HG03280 (cell line): ENCODE measurements at regions not wholly inside any gene's neighbourhood (a gene's known extent, or its start where the extent isn't known, plus 50 kb on each side); places are given as distances from the start of the nearest gene placed in this dataset.
"Not testable (repeated sequence)": the region's sequence is repeated elsewhere in the genome, so short reads cannot be mapped to it uniquely, and the experiment has no call there.

Experiments used
- ATAC-seq: cut with Tn5 transposase; IDR thresholded peaks from one replicate; pipeline ENCODE4 v1.9.1; 2021; ENCODE audit warnings: mild to moderate bottlenecking, moderate library complexity; ENCODE audit not compliant: unreplicated experiment

DNA sequence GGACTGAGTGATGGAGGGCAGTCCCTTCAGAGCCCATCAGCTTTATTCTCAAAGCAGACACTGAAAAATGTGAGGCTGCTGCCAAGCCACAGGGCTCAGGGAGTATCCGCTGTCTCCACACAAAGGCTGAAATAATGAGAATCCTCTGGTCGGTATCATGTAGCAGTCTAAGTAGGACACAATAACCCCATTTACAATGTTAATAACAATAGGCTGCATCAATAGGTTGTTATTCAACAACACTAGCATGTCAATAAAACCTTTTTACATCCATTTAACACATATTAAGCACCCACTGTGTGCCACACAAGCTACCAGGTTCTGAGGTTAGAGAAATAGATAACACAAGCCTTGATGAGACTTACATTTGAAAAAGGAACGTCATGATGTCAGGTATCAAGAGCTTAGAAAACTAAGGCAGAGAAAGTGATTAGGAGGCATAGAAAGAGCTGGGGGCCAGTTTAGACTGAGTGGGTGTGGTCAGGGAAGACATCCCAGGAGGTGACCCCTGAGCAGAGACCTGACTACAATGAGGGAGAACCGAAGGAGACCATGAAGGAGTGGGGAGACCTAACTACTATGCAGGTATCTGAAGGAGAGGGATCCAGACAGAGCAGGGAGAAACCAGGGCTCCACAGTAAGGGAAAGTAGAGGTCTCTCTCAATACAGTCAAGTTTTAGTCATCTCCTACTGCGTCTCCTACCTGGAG lies 140.1 kb upstream of the GRIA1 start:
- ATAC-seq, result no peak

DNA sequence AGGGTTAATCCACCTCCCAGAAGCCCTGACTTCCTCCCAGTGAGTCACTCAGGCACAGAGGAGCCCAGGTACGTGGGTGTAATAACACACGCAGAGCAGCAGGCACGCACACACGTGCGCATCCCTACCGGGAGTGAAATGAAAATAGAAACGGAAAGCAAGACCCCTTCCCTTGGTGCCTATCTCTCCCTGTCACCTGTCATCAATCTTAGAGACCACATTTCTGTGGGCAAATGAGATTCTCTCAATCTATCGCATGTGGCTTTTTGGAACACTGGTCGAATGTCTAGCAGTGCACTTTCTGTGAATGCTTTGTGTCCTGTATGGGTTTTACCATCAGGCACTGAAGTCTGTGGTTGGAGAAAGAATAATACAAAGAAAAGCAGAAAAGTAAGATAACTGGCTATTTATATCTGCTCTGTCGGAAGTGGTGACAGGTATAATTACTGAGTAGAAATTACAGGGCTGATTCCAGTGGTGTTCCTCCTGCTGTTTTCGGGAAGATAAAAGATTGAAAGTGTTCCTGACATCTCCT lies 137.7 kb upstream of the GRIA1 start:
- peak; percentile 64 for ATAC-seq

DNA sequence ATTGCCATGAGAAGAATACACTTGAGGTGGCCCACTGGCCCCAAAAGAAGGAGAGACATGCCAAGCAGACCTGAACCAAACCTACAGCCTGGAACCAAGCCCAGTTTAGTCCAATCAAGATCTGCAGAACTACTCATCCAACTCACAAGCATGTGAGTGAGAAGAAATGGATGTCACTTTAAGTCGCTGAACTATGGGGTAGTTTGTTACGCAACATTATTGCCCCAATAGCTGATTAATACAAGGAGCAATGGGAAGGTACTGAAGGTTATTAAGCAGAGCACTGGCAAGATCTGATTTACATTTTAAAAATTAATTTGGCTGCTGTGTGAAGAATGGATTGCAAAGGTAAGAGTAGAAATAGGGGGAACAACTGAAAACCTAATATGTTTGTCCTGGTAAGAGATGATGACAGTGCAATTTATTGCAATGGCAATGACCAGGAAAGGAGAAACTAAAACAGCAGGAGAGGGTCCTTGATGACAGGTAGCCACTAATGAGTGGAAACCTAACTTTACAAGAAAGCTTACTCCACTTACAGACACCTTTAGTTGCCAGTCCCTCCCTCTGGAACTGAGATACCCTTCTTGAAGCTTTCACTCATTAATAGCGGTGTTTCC lies 132.9 kb upstream of the GRIA1 start:
- ATAC-seq, result no peak

DNA sequence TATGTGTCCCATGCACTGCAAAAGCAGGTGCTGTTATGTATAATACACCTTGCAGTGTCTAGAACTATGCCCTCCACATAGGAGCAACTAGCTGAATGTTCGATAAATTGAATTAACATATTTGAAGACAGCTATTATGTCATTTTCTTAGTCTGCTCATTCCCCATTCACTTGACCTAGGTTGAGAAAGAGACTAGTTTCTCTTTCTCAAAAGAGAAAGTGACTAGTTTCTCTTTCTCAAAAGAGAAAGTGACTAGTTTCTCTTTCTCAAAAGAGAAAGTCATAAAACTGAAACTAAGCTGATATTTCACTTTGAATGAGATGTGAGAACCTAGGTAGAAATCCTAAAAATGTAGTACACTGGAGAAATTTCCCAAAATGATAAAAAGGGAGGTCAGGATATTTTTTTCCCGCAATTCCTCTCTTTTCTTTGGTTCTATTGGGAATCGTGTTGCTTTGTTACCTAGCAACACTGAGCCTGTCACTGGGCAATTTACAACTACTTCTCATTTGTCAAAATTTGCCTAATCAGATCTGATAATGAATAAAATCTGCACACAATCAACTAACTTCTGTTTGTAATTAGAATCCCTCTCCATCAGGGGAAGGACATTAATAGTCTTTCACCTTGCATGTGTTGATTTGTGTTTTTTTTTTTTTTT lies 132.0 kb upstream of the GRIA1 start:
- peak; percentile 76 for ATAC-seq

DNA sequence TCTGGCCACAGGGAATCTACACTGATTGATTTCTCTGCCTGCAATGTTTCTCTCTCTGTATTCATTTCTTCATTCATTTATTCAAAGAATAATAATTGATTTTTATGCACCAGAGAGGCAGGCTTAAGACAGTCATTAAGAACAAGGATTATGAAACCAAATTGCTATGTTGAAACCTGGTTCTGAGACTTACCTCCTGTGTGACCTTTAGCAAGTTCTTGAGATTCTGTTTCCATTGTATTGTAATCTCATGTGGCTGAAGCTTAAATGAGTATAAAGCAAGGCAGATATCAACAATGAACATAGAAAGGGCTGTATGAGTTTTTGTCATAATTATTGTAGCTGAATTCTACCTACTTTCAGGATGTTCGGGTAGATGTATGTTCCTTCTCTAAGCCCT lies 129.6 kb upstream of the GRIA1 start:
- no peak for ATAC-seq

DNA sequence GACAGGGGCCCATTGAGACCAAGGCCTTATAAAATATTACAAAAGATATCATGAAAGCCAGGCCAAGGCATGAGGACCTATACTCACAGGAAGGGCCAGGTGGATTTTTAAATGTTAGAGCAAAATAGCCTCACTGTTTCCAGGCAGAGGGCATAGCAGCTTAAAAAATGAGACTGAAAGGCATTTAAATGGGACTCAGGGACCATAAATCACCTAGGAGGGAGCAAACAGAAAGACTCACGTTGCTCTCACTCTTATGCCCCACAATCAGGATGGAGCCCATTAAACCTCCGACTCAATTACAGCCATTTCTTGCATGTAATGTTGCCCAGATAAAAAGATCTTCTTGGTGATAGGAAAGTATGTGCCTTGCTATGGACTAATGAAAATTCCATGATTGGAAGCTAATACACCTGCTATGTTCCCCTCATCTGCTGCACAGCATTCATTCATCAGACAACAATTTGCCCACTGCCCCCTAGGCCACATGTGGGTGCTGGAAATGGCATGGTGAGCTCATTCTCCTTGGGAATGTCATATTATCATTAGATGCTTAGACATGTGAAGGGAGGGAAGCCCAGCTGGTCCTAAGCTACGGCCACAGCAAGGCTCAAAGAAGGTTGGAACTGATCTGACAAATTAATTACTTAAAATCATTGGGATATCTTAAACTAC lies 128.6 kb upstream of the GRIA1 start:
- no peak for ATAC-seq

DNA sequence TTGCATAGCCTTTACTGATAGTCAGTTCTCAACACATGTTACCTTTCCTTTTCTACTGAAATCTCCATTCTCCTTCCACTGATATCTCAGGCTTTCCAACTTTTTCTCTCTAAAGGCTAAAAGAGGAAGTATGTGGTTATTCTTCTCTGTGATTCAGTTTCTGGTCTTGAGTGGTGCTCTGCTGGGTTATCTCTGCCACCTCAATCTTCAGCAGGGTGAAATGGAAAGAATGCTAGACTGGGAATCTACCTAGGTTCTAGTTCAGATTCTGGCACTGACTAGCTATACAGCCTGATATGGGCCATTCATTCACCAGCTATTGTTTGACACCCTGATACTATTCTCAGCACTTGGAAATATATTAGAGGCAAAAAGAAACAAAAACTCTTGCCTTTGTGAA lies 124.9 kb upstream of the GRIA1 start:
- ATAC-seq, result peak; percentile 47

DNA sequence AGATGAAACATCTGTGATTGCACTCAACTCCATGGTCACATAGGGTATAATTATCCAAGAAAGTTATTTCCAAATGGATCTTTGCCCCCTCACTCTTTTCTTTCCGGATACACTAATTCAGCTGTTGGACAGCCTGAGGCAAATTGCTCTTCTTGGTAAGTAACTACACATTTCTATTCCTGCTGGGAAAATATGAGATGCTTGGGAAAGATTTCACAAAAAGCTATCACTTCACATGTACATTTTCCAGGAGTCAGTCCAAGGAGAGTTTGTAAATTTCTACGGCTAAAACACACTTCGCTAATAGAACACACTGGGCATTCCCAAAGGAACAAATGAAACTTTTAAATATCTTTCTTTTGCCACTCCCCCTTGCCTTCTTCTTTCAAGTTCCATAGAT lies 123.0 kb upstream of the GRIA1 start:
- no peak for ATAC-seq

DNA sequence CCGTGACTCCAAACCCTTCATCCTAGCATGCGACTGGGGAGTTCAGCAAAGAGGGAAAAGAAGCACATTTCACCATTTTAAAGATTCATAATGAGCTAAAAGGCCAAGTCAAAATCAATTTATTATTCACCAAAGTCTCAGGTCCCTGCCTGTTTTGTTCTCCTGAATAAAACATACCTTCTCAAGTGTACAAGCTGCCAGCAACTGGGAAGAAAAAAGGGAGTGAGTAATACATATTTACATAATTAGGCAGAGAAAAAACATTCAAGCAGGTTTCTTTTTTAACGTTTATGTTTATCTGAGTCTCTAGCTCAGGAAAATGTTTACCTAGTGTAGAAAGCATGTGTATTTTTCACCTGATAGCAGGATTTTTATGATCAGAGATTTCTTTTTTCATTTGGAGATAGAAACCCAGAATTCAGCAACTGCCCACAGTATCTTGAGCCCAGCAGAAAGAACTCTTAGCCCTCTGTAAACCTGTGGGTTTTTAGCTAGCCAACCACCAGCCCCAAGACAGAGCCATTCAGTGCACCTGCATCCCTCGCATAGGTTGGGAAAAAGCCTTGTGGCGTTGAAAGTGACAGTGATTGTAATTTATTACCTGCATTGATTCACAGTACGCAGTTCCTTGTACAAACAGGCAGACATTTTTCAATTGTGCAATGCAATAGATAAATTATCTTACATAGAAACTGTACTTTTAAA lies 117.9 kb upstream of the GRIA1 start:
- no peak for ATAC-seq

DNA sequence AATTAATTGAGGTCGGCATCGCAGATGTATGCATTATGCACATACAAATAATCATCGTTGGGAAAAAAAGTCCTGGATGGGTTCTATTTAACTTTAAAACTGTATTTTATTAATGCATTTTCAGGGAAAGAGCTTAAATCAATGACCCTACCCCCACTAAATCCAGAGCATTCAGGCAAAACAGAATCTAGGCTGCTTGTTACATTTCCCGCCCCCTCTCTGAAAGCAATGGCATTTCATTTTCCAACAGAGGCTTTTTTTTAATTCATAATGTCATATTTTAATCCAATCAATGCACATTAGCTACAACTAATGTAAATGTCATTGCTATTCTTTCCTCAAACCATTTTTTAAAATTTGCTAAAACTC lies 117.4 kb upstream of the GRIA1 start:
- no peak for ATAC-seq

DNA sequence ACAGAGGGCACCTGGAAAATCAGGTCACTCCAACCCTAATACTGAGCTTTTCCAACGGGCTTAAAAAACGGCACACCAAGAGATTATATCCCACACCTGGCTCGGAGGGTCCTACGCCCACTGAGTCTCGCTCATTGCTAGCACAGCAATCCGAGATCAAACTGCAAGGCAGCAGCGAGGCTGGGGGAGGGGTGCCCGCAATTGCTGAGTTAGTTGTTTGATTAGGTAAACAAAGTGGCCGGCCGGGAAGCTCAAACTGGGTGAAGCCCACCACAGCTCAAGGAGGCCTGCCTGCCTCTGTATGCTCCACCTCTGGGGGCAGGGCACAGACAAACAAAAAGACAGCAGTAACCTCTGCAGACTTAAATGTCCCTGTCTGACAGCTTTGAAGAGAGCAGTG lies 108.8 kb upstream of the GRIA1 start:
- not testable (repeated sequence) for ATAC-seq

DNA sequence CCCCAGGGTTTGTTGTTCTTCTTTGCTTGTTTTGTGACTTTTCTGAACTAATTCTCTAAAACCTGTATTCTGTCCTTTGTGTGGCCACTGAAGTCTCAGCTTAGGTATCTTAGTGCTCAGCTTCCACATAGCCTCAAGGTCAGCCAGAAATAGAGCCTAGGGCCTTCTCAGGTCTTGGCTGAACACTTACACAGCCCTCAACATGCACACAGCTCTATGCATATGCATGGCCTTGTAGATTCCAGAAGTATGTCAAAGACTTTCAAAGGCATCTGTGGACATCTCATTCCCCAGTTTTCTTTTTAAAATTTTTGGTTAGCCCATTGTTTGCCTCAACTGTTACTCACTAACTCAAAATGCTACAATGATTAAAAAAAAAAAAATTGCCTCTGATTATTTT lies 99.9 kb upstream of the GRIA1 start:
- ATAC-seq, result no peak

DNA sequence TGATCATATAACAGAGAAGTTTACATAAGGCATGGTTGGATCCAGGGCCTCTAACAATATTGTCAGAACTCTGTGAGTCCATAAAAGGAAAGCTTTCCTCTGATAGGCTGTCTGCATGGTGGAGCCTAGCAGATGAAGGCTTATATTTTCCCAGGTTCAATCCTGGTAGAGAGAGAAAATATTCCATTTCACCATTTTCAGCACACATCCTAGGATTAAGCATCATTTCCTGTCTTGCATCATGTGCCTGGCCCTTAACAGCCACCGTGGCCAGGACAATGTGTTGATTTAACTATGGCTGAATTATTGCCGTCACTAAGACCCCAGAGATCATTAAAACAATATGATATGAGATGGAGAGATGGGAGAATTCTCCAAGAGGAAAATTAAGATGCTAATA lies 90.9 kb upstream of the GRIA1 start:
- no peak for ATAC-seq

DNA sequence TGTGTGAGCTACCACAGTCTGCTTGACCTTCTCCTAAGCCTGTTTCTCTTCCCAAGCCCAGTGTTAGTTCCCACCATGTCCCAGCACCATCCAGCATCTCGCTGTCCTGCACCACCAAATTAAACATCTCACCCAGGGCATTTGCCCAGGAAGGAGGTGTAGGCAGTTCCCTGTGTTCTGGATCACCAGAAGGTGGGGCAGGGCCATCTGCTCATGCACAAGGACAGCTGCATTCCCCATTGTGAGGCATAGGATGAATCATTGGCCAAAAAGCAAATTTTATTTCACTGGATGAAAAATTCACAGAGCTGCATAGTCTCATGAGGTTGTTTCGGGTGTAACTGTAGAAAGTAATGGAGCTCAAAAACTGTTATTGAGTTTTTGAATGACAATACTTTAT lies 89.5 kb upstream of the GRIA1 start:
- ATAC-seq, result no peak

DNA sequence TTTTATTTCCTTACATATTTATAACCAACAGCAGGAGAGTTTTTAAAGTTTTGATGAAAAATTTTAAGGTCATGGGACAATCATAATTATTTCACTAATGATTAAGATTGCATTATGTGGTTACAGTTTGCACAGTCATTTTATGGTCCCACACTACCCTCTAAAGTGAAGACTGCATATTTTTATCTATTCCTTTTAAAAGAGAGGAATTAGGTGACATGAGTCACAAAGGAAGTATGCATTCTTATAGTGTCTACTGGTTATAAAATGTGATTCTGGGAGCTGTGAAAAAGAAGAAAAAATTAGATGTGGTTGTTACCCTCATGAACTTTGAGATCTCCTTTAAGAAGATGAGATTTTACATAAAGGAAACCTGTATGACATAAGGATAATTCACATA lies 87.9 kb upstream of the GRIA1 start:
- no peak for ATAC-seq

DNA sequence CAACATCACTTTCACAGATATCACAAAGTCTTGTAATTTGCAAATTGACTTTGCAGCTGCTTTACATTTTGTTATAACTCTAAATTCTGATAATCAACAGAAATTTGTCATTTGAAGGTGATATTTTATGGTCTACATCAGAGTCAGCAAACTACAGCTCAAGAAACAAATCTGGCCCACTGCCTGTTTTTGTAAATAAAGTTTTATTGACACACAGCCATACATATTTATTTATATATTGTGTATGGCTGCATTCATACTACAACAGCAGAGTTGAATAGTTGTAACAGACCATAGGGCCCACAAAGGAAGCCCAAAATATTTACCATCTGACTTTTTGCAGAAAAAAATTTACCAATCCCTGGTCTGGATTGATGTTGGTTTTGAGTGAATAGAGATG lies 87.0 kb upstream of the GRIA1 start:
- no peak for ATAC-seq

DNA sequence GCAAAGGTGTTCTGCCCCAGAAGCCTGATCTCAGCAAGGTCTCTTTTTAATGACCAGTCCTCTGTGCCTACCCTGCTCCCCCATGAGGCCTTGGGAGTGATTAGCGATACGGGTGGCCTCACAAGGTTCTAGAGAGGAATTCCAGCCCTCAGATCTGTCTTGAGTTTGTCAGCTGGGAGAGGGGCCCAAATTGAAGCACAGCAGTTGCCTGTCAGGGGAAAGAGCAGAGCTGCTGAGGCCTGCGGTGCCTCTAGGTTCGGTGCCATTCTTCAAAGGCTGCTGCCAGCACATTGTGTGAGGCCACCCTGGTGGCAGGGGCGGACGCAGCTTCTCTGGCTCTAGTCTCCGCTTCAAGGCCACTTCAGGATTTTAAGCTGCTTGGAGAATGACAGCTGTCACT lies 85.7 kb upstream of the GRIA1 start:
- no peak for ATAC-seq

DNA sequence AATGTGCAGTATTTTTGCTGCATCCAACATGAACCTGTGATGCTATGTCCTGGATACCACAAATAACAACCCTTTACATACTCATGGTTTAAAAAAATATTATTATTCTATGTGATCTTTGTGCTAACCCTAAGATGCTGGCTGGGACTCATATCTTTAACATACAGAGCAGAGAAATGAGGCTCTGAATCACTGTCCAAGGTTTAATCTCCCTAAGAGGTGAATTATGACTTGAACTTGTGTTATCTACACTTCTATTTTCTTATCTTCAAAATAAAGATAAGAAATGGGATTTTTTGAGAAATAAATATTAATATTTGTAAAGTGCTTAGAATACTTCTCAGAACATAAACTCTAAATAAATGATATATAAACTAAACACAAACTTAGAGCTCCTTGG lies 68.8 kb upstream of the GRIA1 start:
- ATAC-seq, result no peak

DNA sequence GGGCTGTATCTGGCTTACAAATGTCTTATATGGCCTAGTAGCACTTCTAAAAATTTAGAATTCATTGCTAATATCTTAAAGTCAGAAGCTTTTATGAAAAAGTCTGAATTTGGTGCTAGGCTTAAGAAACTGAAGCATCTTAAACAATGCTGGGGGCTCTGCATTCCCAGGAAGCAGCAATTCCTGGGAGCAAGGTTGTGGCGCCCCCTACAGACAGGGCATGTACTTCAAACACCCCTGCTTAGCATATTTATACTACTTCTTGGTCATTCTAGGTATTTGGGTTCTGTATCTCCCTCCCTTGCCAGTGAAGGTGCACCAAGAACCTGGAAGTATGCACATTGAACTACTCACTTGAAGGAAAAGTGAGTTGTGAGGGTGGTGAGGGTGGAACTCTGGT lies 64.6 kb upstream of the GRIA1 start:
- no peak for ATAC-seq

DNA sequence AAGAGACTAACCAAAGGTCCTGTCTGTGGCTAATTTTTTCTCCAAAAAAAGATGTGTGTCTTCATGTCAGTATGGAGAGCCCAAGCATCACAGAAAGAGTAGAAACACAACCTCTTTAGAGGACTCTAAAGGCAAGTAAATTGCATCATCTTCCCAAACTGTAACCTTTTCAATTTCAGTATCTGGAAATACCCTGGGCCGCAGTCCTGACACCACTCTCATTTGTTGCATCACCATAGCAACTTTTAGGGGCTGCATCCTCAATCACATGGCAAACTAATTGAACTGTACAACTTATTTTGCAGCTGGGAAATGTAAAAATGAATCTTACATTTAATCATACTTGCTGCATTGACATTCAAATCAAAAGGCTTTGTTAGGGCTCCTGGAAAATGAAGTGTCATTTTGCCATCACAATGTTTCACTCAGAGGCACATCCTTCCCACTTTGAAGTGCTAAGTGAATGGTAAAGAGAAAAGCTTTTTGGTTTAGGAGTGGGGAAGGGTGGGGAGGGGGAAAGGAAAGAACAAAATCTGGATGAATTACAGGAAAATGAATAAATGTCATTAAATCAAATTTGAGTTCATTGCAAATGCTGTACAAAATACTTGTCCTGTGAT lies 60.6 kb upstream of the GRIA1 start:
- ATAC-seq, result peak; percentile 91

DNA sequence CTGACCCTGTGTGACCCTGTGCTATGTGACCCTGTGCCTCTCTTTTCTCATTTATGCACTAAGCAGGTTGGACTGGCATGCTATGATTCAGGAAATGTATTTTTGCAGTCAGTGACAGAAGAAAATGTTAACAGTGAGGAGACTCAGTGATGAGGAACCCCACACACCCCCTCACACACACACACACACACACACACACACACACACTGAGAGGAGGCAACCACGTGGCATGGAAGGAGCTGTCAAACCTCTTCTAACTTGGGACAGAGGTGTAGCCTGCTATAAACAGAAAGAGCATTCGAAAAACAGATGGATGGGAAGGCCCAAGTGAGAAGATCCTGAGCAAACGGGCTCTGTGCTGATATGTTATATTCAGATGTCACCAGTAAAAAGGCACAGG lies 57.9 kb upstream of the GRIA1 start:
- ATAC-seq, result no peak
